ENCODE measurements at regions not wholly inside any gene's neighbourhood (a gene's known extent, or its start where the extent isn't known, plus 50 kb on each side); places are given as distances from the start of the nearest gene placed in this dataset.

GRCh38 chr13:104595511-104595910, 1529.3 kb upstream of the SLC10A2 start:
- Histone ChIP-seq H3K4me3 (ENCODE audit: low read depth, low read length) (no peak overlapping the region), H3K36me3 (ENCODE audit: control insufficient read depth, insufficient read depth, low read length) (no peaks in the 10 kb centered on the region), H3K27me3 (ENCODE audit: control insufficient read depth, insufficient read depth, low read length) (no peaks in the 10 kb centered on the region)
- TF ChIP-seq CTCF (IDR thresholded peaks at IDR 0.05; ENCODE audit: insufficient read depth, low read length, severe bottlenecking): no peak
- FAIRE-seq (no peak), DNase-seq (ENCODE audit: low read depth) (no peak)

DNA sequence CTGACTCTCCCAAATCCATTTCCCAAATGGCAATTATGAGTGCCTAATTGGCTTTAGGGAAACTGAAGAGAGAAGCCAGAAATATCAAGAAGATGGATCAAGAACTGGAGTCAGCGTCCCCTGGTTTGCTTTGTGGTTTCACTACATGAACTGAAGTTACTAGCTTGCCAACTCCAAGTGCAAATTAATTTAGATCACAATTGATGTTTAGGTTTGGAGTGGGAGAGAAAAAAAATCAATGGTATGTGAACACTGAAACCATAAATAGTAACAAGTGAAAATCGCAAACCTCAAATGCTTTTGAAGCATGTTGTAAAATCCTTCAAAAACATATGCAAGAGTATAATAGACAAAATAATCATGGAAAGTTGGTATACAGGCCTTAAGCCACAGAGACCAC, 1528.6 kb upstream of the SLC10A2 start:
- DNase-seq (ENCODE audit: low read depth) (no peak), FAIRE-seq (no peak)
- TF ChIP-seq CTCF (IDR thresholded peaks at IDR 0.05; ENCODE audit: insufficient read depth, low read length, severe bottlenecking): no peak
- Histone ChIP-seq H3K36me3 (ENCODE audit: control insufficient read depth, insufficient read depth, low read length) (no peaks in the 10 kb centered on the region), H3K4me3 (ENCODE audit: low read depth, low read length) (no peak overlapping the region), H3K27me3 (ENCODE audit: control insufficient read depth, insufficient read depth, low read length) (no peaks in the 10 kb centered on the region)

DNA sequence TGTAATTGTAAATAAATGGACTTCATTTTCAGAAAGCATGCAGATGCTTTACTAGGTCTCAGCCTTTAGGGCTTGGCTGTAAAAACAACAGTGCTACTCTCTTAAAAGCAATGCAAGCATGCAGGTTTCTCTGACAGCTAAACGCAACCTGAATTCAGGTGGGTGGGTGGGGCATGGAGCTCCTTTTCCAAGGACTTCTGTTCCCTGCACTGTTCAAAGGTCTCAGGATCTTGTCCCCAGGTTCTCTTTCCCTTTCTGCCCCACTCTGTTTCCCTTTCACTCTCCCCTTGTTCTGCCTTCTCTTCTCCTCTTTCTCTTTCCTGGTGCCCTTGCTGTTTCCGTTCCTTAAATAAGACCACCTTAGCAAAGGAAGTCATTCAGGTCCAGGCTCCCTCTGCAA, 1527.5 kb upstream of the SLC10A2 start:
- FAIRE-seq: no peak
- no peak for DNase-seq (ENCODE audit: low read depth)

DNA sequence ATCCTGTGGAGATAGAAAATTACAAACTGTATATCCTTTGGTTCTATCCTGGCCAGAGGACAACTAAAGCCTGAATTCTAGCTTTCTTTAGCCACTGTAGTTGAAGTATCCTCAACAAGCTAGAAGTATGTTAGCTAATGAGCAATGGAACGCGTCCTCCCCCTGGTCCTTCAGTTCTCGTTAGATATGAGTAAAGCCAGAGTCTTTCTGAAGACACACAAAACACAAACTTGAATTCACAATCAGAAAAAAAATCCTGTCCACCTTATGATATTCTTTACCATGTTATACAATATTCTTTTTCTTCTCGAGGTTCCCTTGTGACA, 1527.0 kb upstream of the SLC10A2 start:
- Histone ChIP-seq H3K4me3 (ENCODE audit: low read depth, low read length) (no peak overlapping the region), H3K27me3 (ENCODE audit: control insufficient read depth, insufficient read depth, low read length) (no peaks in the 10 kb centered on the region), H3K36me3 (ENCODE audit: control insufficient read depth, insufficient read depth, low read length) (no peaks in the 10 kb centered on the region)
- FAIRE-seq (no peak), DNase-seq (ENCODE audit: low read depth) (no peak)
- TF ChIP-seq CTCF (IDR thresholded peaks at IDR 0.05; ENCODE audit: insufficient read depth, low read length, severe bottlenecking): no peak

More for the DNA sequence above, 1527.5 kb upstream of the SLC10A2 start:
- Histone ChIP-seq H3K27me3 (ENCODE audit: control insufficient read depth, insufficient read depth, low read length) (no peaks in the 10 kb centered on the region), H3K36me3 (ENCODE audit: control insufficient read depth, insufficient read depth, low read length) (no peaks in the 10 kb centered on the region), H3K4me3 (ENCODE audit: low read depth, low read length) (no peak overlapping the region)
- no peak for TF ChIP-seq CTCF (IDR thresholded peaks at IDR 0.05; ENCODE audit: insufficient read depth, low read length, severe bottlenecking)

DNA sequence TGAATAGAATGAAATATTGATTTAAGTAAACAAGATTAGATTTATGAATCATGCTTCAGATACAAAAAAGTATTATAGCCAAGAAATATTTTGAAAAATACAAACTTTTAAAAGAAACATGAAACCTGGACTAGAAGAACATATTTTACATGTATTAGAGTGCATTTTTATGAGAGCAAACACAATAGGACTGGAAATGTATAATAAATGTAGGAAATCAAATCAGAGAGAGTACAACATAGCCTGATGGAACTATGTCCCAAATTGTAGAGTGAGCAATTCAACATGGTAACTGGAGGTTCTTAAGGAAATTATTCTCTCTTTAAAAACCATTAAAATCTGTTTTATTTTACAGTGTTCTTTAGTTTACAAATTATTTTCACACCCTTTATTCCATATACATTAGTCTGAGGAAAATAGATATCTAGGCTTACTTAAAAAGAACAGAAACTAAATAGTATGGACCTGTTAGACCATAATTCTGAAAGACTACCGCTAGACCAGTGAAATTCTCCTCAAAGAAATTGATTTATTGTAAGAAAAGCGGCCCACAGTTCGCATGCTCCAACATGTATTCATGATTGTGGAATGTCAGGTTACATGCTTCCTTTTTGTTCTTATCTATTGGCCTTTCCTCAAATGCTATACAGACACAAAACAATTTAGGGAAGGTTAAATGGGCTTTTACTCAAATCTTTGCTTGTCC, 1526.5 kb upstream of the SLC10A2 start:
- FAIRE-seq (no peak), DNase-seq (ENCODE audit: low read depth) (peak; percentile 52)
- no peak for TF ChIP-seq CTCF (IDR thresholded peaks at IDR 0.05; ENCODE audit: insufficient read depth, low read length, severe bottlenecking)
- no peak overlapping the region for H3K4me3 ChIP-seq (ENCODE audit: low read depth, low read length)
- H3K27me3 ChIP-seq (ENCODE audit: control insufficient read depth, insufficient read depth, low read length): no peaks in the 10 kb centered on the region
- no peaks in the 10 kb centered on the region for H3K36me3 ChIP-seq (ENCODE audit: control insufficient read depth, insufficient read depth, low read length)

- no peaks in the 10 kb centered on the region for H3K27me3 ChIP-seq (ENCODE audit: control insufficient read depth, insufficient read depth, low read length)
- H3K36me3 ChIP-seq (ENCODE audit: control insufficient read depth, insufficient read depth, low read length): no peaks in the 10 kb centered on the region
- H3K4me3 ChIP-seq (ENCODE audit: low read depth, low read length): no peak overlapping the region
- no peak for TF ChIP-seq CTCF (IDR thresholded peaks at IDR 0.05; ENCODE audit: insufficient read depth, low read length, severe bottlenecking)
- DNase-seq (ENCODE audit: low read depth) (peak; percentile 87), FAIRE-seq (no peak)
Measured at GRCh38 chr13:104592127-104592526, 1525.9 kb upstream of the SLC10A2 start.
